H1 (cell line): ENCODE measurements at regions not wholly inside any gene's neighbourhood (a gene's known extent, or its start where the extent isn't known, plus 50 kb on each side); places are given as distances from the start of the nearest gene placed in this dataset.

Experiments
- EZH2 ChIP-seq: fragments of 200-600 bp; sonication (generic); IDR thresholded peaks from 2 replicates; pipeline ENCODE4 v1.7.1; 2012; ENCODE audit warnings: low read depth, mild to moderate bottlenecking, moderate library complexity, low read length, inconsistent platforms; ENCODE audit not compliant: severe bottlenecking
- SP1 ChIP-seq: IDR thresholded peaks from 2 replicates; pipeline ENCODE4 v1.6.1; 2011; ENCODE audit warnings: low read depth, low read length
- TF ChIP-seq, protein P1 (sequence below), 3 experiments: IDR thresholded peaks; 1 replicate in 2 of 3; 2 replicates in 1 of 3; pipeline versions ENCODE4 v1.5.1 to v1.6.1; 2011; ENCODE audit warnings: low read length in 3 of 3, mild to moderate bottlenecking in 3 of 3, inconsistent platforms in 2 of 3, low read depth in 1 of 3, moderate library complexity in 1 of 3; ENCODE audit not compliant: insufficient read depth in 1 of 3; ENCODE audit errors: control extremely low read depth in 1 of 3

DNA sequence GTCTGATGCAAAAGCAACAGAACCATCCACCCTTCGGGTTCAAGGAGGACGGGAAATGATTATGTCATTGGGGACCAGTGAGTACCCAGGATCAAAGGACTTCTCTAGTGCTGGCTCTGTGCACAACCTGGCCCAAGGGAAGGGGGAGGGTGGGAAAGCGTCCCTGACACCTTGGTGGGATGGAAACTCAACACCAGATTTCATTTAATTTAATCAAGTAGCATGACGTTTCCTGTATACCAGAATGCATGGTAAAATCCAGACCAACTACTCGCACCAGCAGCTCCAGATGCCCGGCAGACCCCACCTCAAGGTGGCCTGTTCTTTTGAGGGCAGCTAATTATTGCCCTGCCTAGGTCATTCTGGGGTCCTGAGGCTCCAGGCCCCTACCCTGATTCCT lies 385.1 kb downstream of the CADM1 start:
- TF ChIP-seq EZH2 (no peak), SP1 (no peak)
- TF ChIP-seq, protein P1, sequence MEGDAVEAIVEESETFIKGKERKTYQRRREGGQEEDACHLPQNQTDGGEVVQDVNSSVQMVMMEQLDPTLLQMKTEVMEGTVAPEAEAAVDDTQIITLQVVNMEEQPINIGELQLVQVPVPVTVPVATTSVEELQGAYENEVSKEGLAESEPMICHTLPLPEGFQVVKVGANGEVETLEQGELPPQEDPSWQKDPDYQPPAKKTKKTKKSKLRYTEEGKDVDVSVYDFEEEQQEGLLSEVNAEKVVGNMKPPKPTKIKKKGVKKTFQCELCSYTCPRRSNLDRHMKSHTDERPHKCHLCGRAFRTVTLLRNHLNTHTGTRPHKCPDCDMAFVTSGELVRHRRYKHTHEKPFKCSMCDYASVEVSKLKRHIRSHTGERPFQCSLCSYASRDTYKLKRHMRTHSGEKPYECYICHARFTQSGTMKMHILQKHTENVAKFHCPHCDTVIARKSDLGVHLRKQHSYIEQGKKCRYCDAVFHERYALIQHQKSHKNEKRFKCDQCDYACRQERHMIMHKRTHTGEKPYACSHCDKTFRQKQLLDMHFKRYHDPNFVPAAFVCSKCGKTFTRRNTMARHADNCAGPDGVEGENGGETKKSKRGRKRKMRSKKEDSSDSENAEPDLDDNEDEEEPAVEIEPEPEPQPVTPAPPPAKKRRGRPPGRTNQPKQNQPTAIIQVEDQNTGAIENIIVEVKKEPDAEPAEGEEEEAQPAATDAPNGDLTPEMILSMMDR (IDR thresholded peaks at IDR 0.05; ENCODE audit: control extremely low read depth in 1 of 3, insufficient read depth in 1 of 3, low read depth in 1 of 3, low read length in 3 of 3), result no peak
